ENCODE measurements at regions not wholly inside any gene's neighbourhood (a gene's known extent, or its start where the extent isn't known, plus 50 kb on each side); places are given as distances from the start of the nearest gene placed in this dataset.

DNA sequence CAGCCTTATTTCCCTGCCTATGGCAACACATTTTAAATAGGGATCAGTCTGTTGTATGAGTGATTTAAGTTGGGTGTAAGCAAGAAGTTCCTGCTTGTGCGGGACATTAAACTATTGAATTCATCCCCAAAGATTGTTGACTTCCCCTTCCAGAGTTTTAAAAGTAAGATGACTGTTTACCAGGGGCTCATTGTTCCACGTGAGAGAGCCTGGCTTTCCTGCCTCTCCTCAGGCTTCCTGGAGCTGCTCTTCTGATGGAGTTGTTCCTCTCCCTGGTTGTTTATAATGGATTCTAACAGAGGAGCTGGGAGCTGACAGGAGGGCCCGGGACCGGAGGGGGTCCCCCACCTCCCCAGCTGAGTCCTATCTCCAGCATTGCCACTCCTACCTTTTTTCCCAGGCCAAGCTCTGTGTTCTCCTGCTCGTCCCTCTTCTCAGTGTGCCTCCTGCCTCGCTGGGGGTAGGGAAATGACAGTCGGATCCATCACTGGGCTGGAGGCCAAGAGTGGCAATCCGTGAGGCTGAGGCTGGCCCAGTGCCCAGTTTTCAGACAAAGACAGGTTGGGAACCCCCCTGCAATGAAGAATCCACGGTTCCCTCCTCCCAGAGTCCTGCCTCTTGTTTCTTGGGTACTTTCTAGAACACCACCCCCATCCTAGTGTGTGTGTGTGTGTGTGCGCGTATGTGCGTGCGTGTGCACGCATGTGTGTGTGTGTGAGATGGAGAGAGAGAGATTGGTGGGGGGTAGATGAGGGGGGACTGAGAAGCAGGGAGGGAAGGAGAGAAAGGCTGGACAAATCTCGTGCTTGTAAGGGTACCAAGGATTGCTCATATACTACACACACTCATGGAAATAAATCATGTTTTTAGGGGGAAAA is 123.7 kb upstream of the NFIB start:
- TF ChIP-seq CTCF (IDR thresholded peaks at IDR 0.05) (no peak), POLR2A (IDR thresholded peaks at IDR 0.05) (no peak)
